Endothelial cell of umbilical vein (primary cell): ENCODE measurements at regions not wholly inside any gene's neighbourhood (a gene's known extent, or its start where the extent isn't known, plus 50 kb on each side); places are given as distances from the start of the nearest gene placed in this dataset.

ENCODE experiments used
- BruUV-seq: library from RNA; stranded (reverse); fragments of 400-500 nt; replicated peaks from 2 replicates; lab custom pipeline; 2021; lab: Mats Ljungman, UMichigan
- CTCF ChIA-PET: fragments of 300-600, 350-600 bp; sonication (Branson Sonifier 250); formaldehyde crosslinking; loops from one replicate; lab custom pipeline; 2021; ENCODE audit warnings: antibody characterized with exemption, inconsistent platforms; lab: Charles Lee
- POLR2A ChIA-PET: fragments of 300-600, 350-600 bp; sonication (Branson Sonifier 250); formaldehyde crosslinking; loops from one replicate; lab custom pipeline; 2021; ENCODE audit warnings: antibody characterized with exemption, inconsistent platforms; lab: Charles Lee
- DNase-seq: peaks from one replicate; pipeline ENCODE4 v3.0.0-alpha.2; 2011; ENCODE audit warnings: low read depth, low spot score
- FAIRE-seq: peaks from 2 replicates; lab custom pipeline; 2011; peaks lifted over from hg19 to GRCh38; lab: Jason Lieb, UNC
- H2AFZ ChIP-seq: 2 replicates; pipeline ENCODE4 v1.6.0; 2012; ENCODE audit warnings: low read depth, low read length, control low read depth, inconsistent platforms
- H3K27ac ChIP-seq: 2 replicates; pipeline ENCODE4 v1.5.1; 2011; ENCODE audit warnings: low read depth, mild to moderate bottlenecking, control low read depth, low read length, moderate library complexity; ENCODE audit not compliant: insufficient read depth
- H3K27me3 ChIP-seq, 2 experiments: 2 replicates each; pipeline versions ENCODE4 v1.6.0 to v1.6.1; 2011; ENCODE audit warnings: low read length in 2 of 2, mixed read lengths in 1 of 2; ENCODE audit not compliant: control insufficient read depth in 2 of 2, insufficient read depth in 2 of 2
- H3K36me3 ChIP-seq, 2 experiments: 2 replicates in 1 of 2; 3 replicates in 1 of 2; pipeline ENCODE4 v1.5.1; 2011; ENCODE audit warnings: low read length in 2 of 2, mild to moderate bottlenecking in 1 of 2, moderate library complexity in 1 of 2; ENCODE audit not compliant: control insufficient read depth in 2 of 2, insufficient read depth in 2 of 2; ENCODE audit errors: extremely low read depth in 1 of 2
- H3K4me1 ChIP-seq: 3 replicates; pipeline ENCODE4 v1.5.1; 2011; ENCODE audit warnings: mild to moderate bottlenecking, low read length; ENCODE audit not compliant: control insufficient read depth, insufficient read depth; ENCODE audit errors: extremely low read depth
- H3K4me2 ChIP-seq: 2 replicates; pipeline ENCODE4 v1.6.1; 2011; ENCODE audit warnings: low read length, control low read depth, mixed read lengths; ENCODE audit not compliant: insufficient read depth
- H3K4me3 ChIP-seq, 3 experiments: fragments of 200-600 bp in 1 of 3; sonication (generic), shearing (Covaris generic) in 1 of 3; replicated peaks in 1 of 3; 2 replicates each; pipeline ENCODE4 v1.5.1; 2011 to 2016; ENCODE audit warnings: control low read depth in 3 of 3, low read length in 3 of 3, mild to moderate bottlenecking in 2 of 3, inconsistent platforms in 1 of 3, low read depth in 1 of 3, moderate library complexity in 1 of 3; ENCODE audit not compliant: insufficient read depth in 1 of 3
- H3K79me2 ChIP-seq: 2 replicates; pipeline ENCODE4 v1.6.0; 2012; ENCODE audit warnings: low read length, inconsistent platforms; ENCODE audit not compliant: control insufficient read depth, insufficient read depth
- H3K9ac ChIP-seq: replicated peaks from 2 replicates; pipeline ENCODE3; 2011; ENCODE audit warnings: low read length, control low read depth; ENCODE audit not compliant: insufficient read depth; ENCODE audit errors: extremely low read depth
- H3K9me1 ChIP-seq: replicated peaks from 3 replicates; pipeline ENCODE4 v1.6.0; 2011; ENCODE audit warnings: mild to moderate bottlenecking, low read length; ENCODE audit not compliant: control insufficient read depth, insufficient read depth; ENCODE audit errors: extremely low read depth
- H3K9me3 ChIP-seq: replicated peaks from 2 replicates; pipeline ENCODE4 v1.5.1; 2012; ENCODE audit warnings: low read length, inconsistent platforms; ENCODE audit not compliant: control insufficient read depth, insufficient read depth
- H4K20me1 ChIP-seq: replicated peaks from 2 replicates; pipeline ENCODE3; 2011; ENCODE audit warnings: mild to moderate bottlenecking, low read length; ENCODE audit not compliant: control insufficient read depth, insufficient read depth; ENCODE audit errors: extremely low read depth
- EZH2 ChIP-seq: IDR thresholded peaks from 2 replicates; pipeline ENCODE4 v1.6.1; 2012; ENCODE audit warnings: borderline replicate concordance, low read depth, mild to moderate bottlenecking, moderate library complexity, low read length, inconsistent platforms; ENCODE audit not compliant: severe bottlenecking
- FOS ChIP-seq: IDR thresholded peaks from 2 replicates; pipeline ENCODE4 v1.6.1; 2011; ENCODE audit warnings: mild to moderate bottlenecking, low read length, moderate library complexity, borderline replicate concordance; ENCODE audit not compliant: insufficient read depth
- JUN ChIP-seq: IDR thresholded peaks from 2 replicates; pipeline ENCODE4 v1.6.1; 2011; ENCODE audit warnings: borderline replicate concordance, low read depth; ENCODE audit not compliant: insufficient read length, insufficient read depth
- MAX ChIP-seq: IDR thresholded peaks from 2 replicates; pipeline ENCODE4 v1.6.1; 2011; ENCODE audit not compliant: insufficient read depth, insufficient read length
- MYC ChIP-seq: IDR thresholded peaks from one replicate; pipeline ENCODE4 v1.6.1; 2011; ENCODE audit warnings: mild to moderate bottlenecking, low read depth, low read length
- POLR2A ChIP-seq: IDR thresholded peaks from 2 replicates; pipeline ENCODE4 v1.6.1; 2012; ENCODE audit warnings: low read depth, mild to moderate bottlenecking, control low read depth, low read length
- POLR2AphosphoS5 ChIP-seq: IDR thresholded peaks from 2 replicates; pipeline ENCODE4 v1.6.1; 2012; ENCODE audit warnings: low read depth, mild to moderate bottlenecking, control low read depth, low read length, moderate library complexity; ENCODE audit not compliant: insufficient read depth
- dilution Hi-C: fragments of 300-500 bp; cut with MboI; formaldehyde crosslinking; loops from one replicate; pipeline ENCODE4 v1.15.0; 2019; ENCODE audit warnings: low sequenced_read_pairs; ENCODE audit not compliant: extremely low pct_ligation_motif_present
- intact Hi-C: fragments of 100-400 bp; cut with micrococcal nuclease; formaldehyde crosslinking; loops from one replicate; pipeline ENCODE4 v1.10.0; 2022
- TF ChIP-seq, protein P1 (sequence below), 2 donors: IDR thresholded peaks; 1 replicate in 1 of 2; 2 replicates in 1 of 2; pipeline ENCODE4 v1.5.1; 2011; ENCODE audit warnings: low read length in 2 of 2, mild to moderate bottlenecking in 2 of 2, moderate library complexity in 2 of 2, control low read depth in 1 of 2, inconsistent platforms in 1 of 2, low read depth in 1 of 2; ENCODE audit not compliant: insufficient read depth in 1 of 2; ENCODE audit errors: extremely low read depth in 1 of 2

- DNase-seq (no peak), FAIRE-seq (no peak)
- H3K4me3 ChIP-seq: no peak overlapping the region
- H2AFZ ChIP-seq: no peak overlapping the region
- no peaks in the 10 kb centered on the region for H4K20me1 ChIP-seq
- no peaks in the 10 kb centered on the region for H3K9me3 ChIP-seq
- H3K4me2 ChIP-seq: no peak overlapping the region
- TF ChIP-seq POLR2AphosphoS5: no peak
- dilution Hi-C loops: no loop called here
- H3K9ac ChIP-seq: no peak overlapping the region
- no peaks in the 10 kb centered on the region for H3K79me2 ChIP-seq
- H3K4me1 ChIP-seq: peaks cover 1% of the 10 kb centered on the region
- intact Hi-C loops: no loop called here
- H3K9me1 ChIP-seq: no peaks in the 10 kb centered on the region
- no peaks in the 10 kb centered on the region for H3K36me3 ChIP-seq
- ChIA-PET CTCF (interaction anchor here (1.4 to 2.5 kb wide), 3 partner anchors 44 to 759 kb away, joined by 3 to 6 read pairs (median 6); no protein-coding TSS in a partner anchor), POLR2A (interaction anchor here (0.6 kb wide), 1 partner anchor 796 kb away, joined by 5 read pairs; no protein-coding TSS in a partner anchor)
- no peak overlapping the region for H3K27ac ChIP-seq
- no TSS peak for BruUV-seq
- H3K27me3 ChIP-seq: no peaks in the 10 kb centered on the region
Observed at GRCh38 chr10:30731963-30732362, 102.4 kb upstream of the LYZL2 start.

DNA sequence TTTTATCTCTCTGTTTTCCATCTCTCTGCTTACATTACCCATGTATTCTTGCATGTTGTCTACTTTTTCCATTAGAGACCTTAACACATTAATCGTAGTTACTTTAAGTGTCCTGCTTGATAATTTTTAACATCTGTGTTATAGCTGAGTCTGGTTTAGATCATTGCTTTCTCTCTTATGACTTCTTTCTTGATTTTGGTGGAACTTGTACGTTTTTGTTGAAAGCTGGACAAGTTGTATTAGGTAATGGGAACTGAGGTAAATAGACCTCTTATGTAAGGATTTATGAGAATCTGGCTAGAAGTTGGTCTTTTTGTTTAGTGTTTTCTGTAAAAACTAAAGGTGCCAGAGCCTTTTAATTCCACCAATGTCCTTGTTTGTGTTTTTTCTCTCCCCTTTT lies 100.8 kb upstream of the LYZL2 start:
- no peaks in the 10 kb centered on the region for H3K4me1 ChIP-seq
- POLR2A ChIA-PET: no interaction called here
- no peaks in the 10 kb centered on the region for H3K9me3 ChIP-seq
- DNase-seq: no peak
- dilution Hi-C loops (no loop called here), intact Hi-C loops (no loop called here)
- no peak for TF ChIP-seq MYC
- no peak for TF ChIP-seq POLR2A
- no peak for TF ChIP-seq EZH2
- TF ChIP-seq MAX: no peak
- TF ChIP-seq JUN: no peak
- TF ChIP-seq, protein P1, sequence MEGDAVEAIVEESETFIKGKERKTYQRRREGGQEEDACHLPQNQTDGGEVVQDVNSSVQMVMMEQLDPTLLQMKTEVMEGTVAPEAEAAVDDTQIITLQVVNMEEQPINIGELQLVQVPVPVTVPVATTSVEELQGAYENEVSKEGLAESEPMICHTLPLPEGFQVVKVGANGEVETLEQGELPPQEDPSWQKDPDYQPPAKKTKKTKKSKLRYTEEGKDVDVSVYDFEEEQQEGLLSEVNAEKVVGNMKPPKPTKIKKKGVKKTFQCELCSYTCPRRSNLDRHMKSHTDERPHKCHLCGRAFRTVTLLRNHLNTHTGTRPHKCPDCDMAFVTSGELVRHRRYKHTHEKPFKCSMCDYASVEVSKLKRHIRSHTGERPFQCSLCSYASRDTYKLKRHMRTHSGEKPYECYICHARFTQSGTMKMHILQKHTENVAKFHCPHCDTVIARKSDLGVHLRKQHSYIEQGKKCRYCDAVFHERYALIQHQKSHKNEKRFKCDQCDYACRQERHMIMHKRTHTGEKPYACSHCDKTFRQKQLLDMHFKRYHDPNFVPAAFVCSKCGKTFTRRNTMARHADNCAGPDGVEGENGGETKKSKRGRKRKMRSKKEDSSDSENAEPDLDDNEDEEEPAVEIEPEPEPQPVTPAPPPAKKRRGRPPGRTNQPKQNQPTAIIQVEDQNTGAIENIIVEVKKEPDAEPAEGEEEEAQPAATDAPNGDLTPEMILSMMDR (IDR thresholded peaks at IDR 0.05; ENCODE audit: extremely low read depth in 1 of 2, insufficient read depth in 1 of 2, low read depth in 1 of 2, low read length in 2 of 2): no peak
- no peak for TF ChIP-seq FOS
- no peaks in the 10 kb centered on the region for H3K27me3 ChIP-seq
- H3K9me1 ChIP-seq: no peaks in the 10 kb centered on the region
- FAIRE-seq: no peak
- H3K79me2 ChIP-seq: no peaks in the 10 kb centered on the region
- H2AFZ ChIP-seq: no peak overlapping the region
- CTCF ChIA-PET: interaction anchor here (0.9 to 2.5 kb wide), 3 partner anchors 17 to 43 kb away, joined by 3 to 6 read pairs (median 3); no protein-coding TSS in a partner anchor
- H3K9ac ChIP-seq: no peak overlapping the region
- H4K20me1 ChIP-seq: no peaks in the 10 kb centered on the region
- H3K4me2 ChIP-seq: no peak overlapping the region
- BruUV-seq: no TSS peak
- no peak overlapping the region for H3K27ac ChIP-seq
- H3K36me3 ChIP-seq: no peaks in the 10 kb centered on the region
- H3K4me3 ChIP-seq: no peak overlapping the region
